H9 (cell line): ENCODE measurements at regions not wholly inside any gene's neighbourhood (a gene's known extent, or its start where the extent isn't known, plus 50 kb on each side); places are given as distances from the start of the nearest gene placed in this dataset.

ENCODE experiments used
- DNase-seq: peaks from one replicate; pipeline ENCODE4 v3.0.0-alpha.2; 2017
- H2AFZ ChIP-seq: one replicate; pipeline ENCODE4 v1.6.1; 2013; ENCODE audit warnings: mild to moderate bottlenecking, low read length, control low read depth, moderate library complexity
- H2AK5ac ChIP-seq: 2 replicates; pipeline ENCODE4 v1.6.1; 2013; ENCODE audit warnings: low read length, control low read depth, mixed read lengths; ENCODE audit not compliant: insufficient read length
- H2BK120ac ChIP-seq: one replicate; pipeline ENCODE4 v1.6.1; 2013; ENCODE audit warnings: low read depth, mild to moderate bottlenecking, low read length, control low read depth, inconsistent platforms; ENCODE audit not compliant: poor library complexity, severe bottlenecking
- H2BK12ac ChIP-seq: 2 replicates; pipeline ENCODE4 v1.6.1; 2013; ENCODE audit warnings: low read length, control low read depth, mixed read lengths, low read depth; ENCODE audit not compliant: insufficient read length
- H2BK15ac ChIP-seq: 2 replicates; pipeline ENCODE4 v1.6.1; 2013; ENCODE audit warnings: low read depth, low read length, control low read depth
- H2BK20ac ChIP-seq: one replicate; pipeline ENCODE4 v1.6.1; 2013; ENCODE audit warnings: low read depth, mild to moderate bottlenecking, low read length, control low read depth, inconsistent platforms; ENCODE audit not compliant: poor library complexity, severe bottlenecking
- H2BK5ac ChIP-seq: 2 replicates; pipeline ENCODE4 v1.6.1; 2013; ENCODE audit warnings: low read length, control low read depth, mixed read lengths; ENCODE audit not compliant: insufficient read length
- H3K14ac ChIP-seq: 2 replicates; pipeline ENCODE4 v1.6.1; 2013; ENCODE audit warnings: low read length, control low read depth; ENCODE audit not compliant: insufficient read depth
- H3K18ac ChIP-seq: 2 replicates; pipeline ENCODE4 v1.6.1; 2013; ENCODE audit warnings: low read depth, mild to moderate bottlenecking, mixed read lengths, low read length, control low read depth; ENCODE audit not compliant: insufficient read length
- H3K23ac ChIP-seq: 2 replicates; pipeline ENCODE4 v1.6.1; 2013; ENCODE audit warnings: low read length, control low read depth, mixed read lengths, low read depth; ENCODE audit not compliant: insufficient read length
- H3K23me2 ChIP-seq: 2 replicates; pipeline ENCODE4 v1.6.1; 2013; ENCODE audit warnings: low read depth, mild to moderate bottlenecking, mixed read lengths, low read length, control low read depth; ENCODE audit not compliant: insufficient read length, poor library complexity, severe bottlenecking
- H3K27ac ChIP-seq: 2 replicates; pipeline ENCODE4 v1.5.1; 2013; ENCODE audit warnings: low read length, control low read depth, mixed read lengths, low read depth; ENCODE audit not compliant: insufficient read length
- H3K27me3 ChIP-seq: 2 replicates; pipeline ENCODE4 v1.6.1; 2013; ENCODE audit warnings: low read length, control low read depth, inconsistent platforms; ENCODE audit not compliant: insufficient read depth
- H3K4ac ChIP-seq: 2 replicates; pipeline ENCODE4 v1.6.1; 2013; ENCODE audit warnings: low read depth, mild to moderate bottlenecking, control low read depth, inconsistent platforms, low read length, moderate library complexity
- H3K4me1 ChIP-seq: 2 replicates; pipeline ENCODE4 v1.6.1; 2013; ENCODE audit warnings: low read length, control low read depth, inconsistent platforms; ENCODE audit not compliant: insufficient read depth
- H3K4me2 ChIP-seq: 2 replicates; pipeline ENCODE4 v1.6.1; 2013; ENCODE audit warnings: low read length, control low read depth, mixed read lengths; ENCODE audit not compliant: insufficient read length, insufficient read depth
- H3K56ac ChIP-seq: 2 replicates; pipeline ENCODE4 v1.6.1; 2013; ENCODE audit warnings: low read depth, mild to moderate bottlenecking, mixed read lengths, low read length, control low read depth; ENCODE audit not compliant: insufficient read length
- H3K79me1 ChIP-seq: 2 replicates; pipeline ENCODE4 v1.6.1; 2013; ENCODE audit warnings: low read depth, mild to moderate bottlenecking, moderate library complexity, low read length, control low read depth, inconsistent platforms; ENCODE audit not compliant: insufficient read depth, poor library complexity, severe bottlenecking
- H3K79me2 ChIP-seq: 2 replicates; pipeline ENCODE4 v1.6.1; 2013; ENCODE audit warnings: low read length, control low read depth, inconsistent platforms; ENCODE audit not compliant: insufficient read depth
- H3K9ac ChIP-seq: 2 replicates; pipeline ENCODE4 v1.6.1; 2013; ENCODE audit warnings: low read length, control low read depth, mixed read lengths; ENCODE audit not compliant: insufficient read length; ENCODE audit errors: extremely low read depth
- H3K9me3 ChIP-seq: one replicate; pipeline ENCODE4 v1.6.1; 2013; ENCODE audit warnings: low read depth, low read length, inconsistent platforms; ENCODE audit not compliant: control insufficient read depth
- H3T11ph ChIP-seq: one replicate; pipeline ENCODE4 v1.6.1; 2013; ENCODE audit warnings: mild to moderate bottlenecking, low read length, control low read depth, inconsistent platforms
- H4K20me1 ChIP-seq: one replicate; pipeline ENCODE4 v1.6.1; 2013; ENCODE audit not compliant: control insufficient read depth, insufficient read length, insufficient read depth
- H4K5ac ChIP-seq: 2 replicates; pipeline ENCODE4 v1.6.1; 2013; ENCODE audit warnings: low read depth, mild to moderate bottlenecking, mixed read lengths, low read length, control low read depth; ENCODE audit not compliant: insufficient read length
- H4K8ac ChIP-seq: replicated peaks from 2 replicates; pipeline ENCODE4 v1.6.1; 2013; ENCODE audit warnings: low read length, control low read depth, mixed read lengths, low read depth; ENCODE audit not compliant: insufficient read length
- H4K91ac ChIP-seq: 2 replicates; pipeline ENCODE4 v1.6.1; 2013; ENCODE audit warnings: low read depth, mild to moderate bottlenecking, moderate library complexity, mixed read lengths, low read length, control low read depth; ENCODE audit not compliant: insufficient read length
- H3K27ac Mint-ChIP-seq, 3 experiments: 2 replicates in 2 of 3; 3 replicates in 1 of 3; pipeline ENCODE4 v1.8.0; 2020 to 2021; ENCODE audit warnings: mixed read lengths in 3 of 3, mild to moderate bottlenecking in 1 of 3, moderate library complexity in 1 of 3
- H3K27me3 Mint-ChIP-seq: 2 replicates; pipeline ENCODE4 v1.8.0; 2021; ENCODE audit warnings: low read depth, mild to moderate bottlenecking, moderate library complexity, mixed read lengths
- H3K36me3 Mint-ChIP-seq, 3 experiments: 2 replicates in 2 of 3; 3 replicates in 1 of 3; pipeline ENCODE4 v1.8.0; 2020 to 2021; ENCODE audit warnings: low read depth in 3 of 3, mixed read lengths in 3 of 3; ENCODE audit not compliant: insufficient read depth in 1 of 3
- H3K4me1 Mint-ChIP-seq, 2 experiments: 2 replicates each; pipeline ENCODE4 v1.8.0; 2020; ENCODE audit warnings: mixed read lengths in 2 of 2
- H3K4me3 Mint-ChIP-seq, 2 experiments: 2 replicates in 1 of 2; 3 replicates in 1 of 2; pipeline ENCODE4 v1.8.0; 2020 to 2021; ENCODE audit warnings: mild to moderate bottlenecking in 2 of 2, mixed read lengths in 2 of 2, moderate library complexity in 1 of 2
- H3K9me3 Mint-ChIP-seq, 2 experiments: 2 replicates in 1 of 2; 3 replicates in 1 of 2; pipeline ENCODE4 v1.8.0; 2020; ENCODE audit warnings: mild to moderate bottlenecking in 2 of 2, mixed read lengths in 2 of 2, moderate library complexity in 1 of 2
- CTCF ChIP-seq: fragments of 200-600 bp; sonication (generic); conservative IDR thresholded peaks from 3 replicates; pipeline ENCODE4 v1.8.0; 2021; ENCODE audit warnings: antibody characterized with exemption, mild to moderate bottlenecking
- WGBS: extraction: QIAGEN DNeasy Blood & Tissue Kit; methylation state at CpG from one replicate; pipeline ENCODE4 v1.1.7; 2013; ENCODE audit warnings: missing lambda C conversion rate, low lambda C conversion rate, mixed read lengths; ENCODE audit not compliant: insufficient read length; ENCODE audit errors: extremely low coverage; 5-methylcytosine and 5-hydroxymethylcytosine counted together

DNA sequence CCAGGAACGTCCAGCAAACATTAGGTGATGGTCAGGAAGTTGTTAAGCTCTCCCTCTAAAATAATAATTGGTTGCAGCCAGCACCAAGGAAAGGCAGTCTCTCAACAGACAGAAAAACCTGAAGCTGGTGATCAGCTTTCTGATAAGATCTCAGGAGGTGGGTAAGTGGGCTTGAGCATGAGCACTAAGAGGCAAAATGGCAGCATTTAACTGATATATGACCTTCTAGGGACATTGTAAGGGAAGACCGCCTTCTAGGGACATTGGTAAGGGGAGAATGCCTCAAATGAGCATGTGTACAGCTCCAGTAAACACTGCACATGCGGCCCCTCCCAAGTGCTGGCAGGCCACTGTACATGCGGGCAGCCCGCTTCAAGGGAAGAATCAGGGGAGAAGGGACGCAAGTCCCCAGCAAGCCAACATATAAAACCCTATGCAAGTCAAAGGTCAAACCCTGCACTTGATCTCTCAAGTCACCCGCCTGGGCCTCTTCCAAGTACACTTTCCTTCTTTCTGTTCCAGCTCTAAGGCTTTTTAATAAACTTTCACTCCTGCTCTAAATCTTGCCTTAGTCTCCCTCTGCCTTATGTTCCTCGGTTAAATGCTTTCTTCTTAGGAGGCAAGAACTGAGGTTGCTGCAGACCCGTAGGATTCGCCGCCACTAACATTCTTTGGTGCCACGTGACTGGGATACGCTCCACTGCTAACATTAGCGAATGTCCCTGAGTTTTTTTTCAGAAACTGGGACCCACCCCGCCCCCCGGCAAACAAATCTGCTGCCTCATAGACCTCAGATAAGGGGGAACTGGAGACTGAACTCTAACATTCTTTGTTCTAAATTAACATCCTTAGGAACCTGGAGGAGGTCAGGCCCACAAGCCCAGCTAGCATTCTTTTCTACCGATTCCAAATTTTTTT is 463.8 kb downstream of the LPIN1 start:
- Histone ChIP-seq H3K23me2 (no peaks in the 10 kb centered on the region), H3T11ph (no peak overlapping the region), H3K79me1 (no peaks in the 10 kb centered on the region), H2AK5ac (no peak overlapping the region), H2BK15ac (no peak overlapping the region), H3K14ac (no peak overlapping the region), H3K18ac (no peak overlapping the region), H3K79me2 (no peaks in the 10 kb centered on the region), H3K27ac (no peak overlapping the region), H3K27me3 (no peaks in the 10 kb centered on the region), H3K23ac (no peak overlapping the region), H4K5ac (no peak overlapping the region), H2BK120ac (no peak overlapping the region), H2AFZ (no peak overlapping the region), H2BK5ac (no peak overlapping the region), H3K4me2 (no peak overlapping the region), H2BK20ac (no peak overlapping the region), H3K4ac (no peak overlapping the region), H4K91ac (no peak overlapping the region), H3K9me3 (no peaks in the 10 kb centered on the region), H2BK12ac (no peak overlapping the region), H4K8ac (no peak overlapping the region), H3K9ac (no peak overlapping the region), H3K4me1 (no peaks in the 10 kb centered on the region; the same call in 1 of the 2 replicates), H3K56ac (no peak overlapping the region), H4K20me1 (no peaks in the 10 kb centered on the region)
- Mint-ChIP-seq H3K36me3 (peaks cover 0 to 4% (median 0%) of the 10 kb centered on the region in 3 experiments; a peak in 1 of 7 replicates), H3K4me3 (no peak overlapping the region), H3K27me3 (no peaks in the 10 kb centered on the region; the same call in none of the 2 replicates), H3K27ac (no peak overlapping the region; a peak in 1 of 7 replicates), H3K9me3 (no peaks in the 10 kb centered on the region; a peak in 1 of 5 replicates), H3K4me1 (peaks cover 3% of the 10 kb centered on the region in 2 experiments)
- DNase-seq: no peak
- no peak for TF ChIP-seq CTCF
- WGBS: no CpG with 5 or more reads among the region's 17 CpGs
